GM19043 (cell line): ENCODE measurements at regions not wholly inside any gene's neighbourhood (a gene's known extent, or its start where the extent isn't known, plus 50 kb on each side); places are given as distances from the start of the nearest gene placed in this dataset.

Source experiments
- ATAC-seq: cut with Tn5 transposase; IDR thresholded peaks from one replicate; pipeline ENCODE4 v1.9.1; 2021; ENCODE audit warnings: low read depth; ENCODE audit not compliant: unreplicated experiment

GRCh38 chr4:59571805-59572430 is 1628.2 kb upstream of the ADGRL3 start:
- no peak for ATAC-seq

GRCh38 chr4:59583845-59584568 is 1616.1 kb upstream of the ADGRL3 start:
- no peak for ATAC-seq

GRCh38 chr4:59597536-59598329 is 1602.4 kb upstream of the ADGRL3 start:
- no peak for ATAC-seq

- no peak for ATAC-seq
These were observed 1601.9 kb upstream of the ADGRL3 start for GRCh38 chr4:59598330-59598618.

- ATAC-seq, result no peak
These were observed 1591.7 kb upstream of the ADGRL3 start for GRCh38 chr4:59608466-59608865.

- no peak for ATAC-seq
These were observed 1587.9 kb upstream of the ADGRL3 start for GRCh38 chr4:59612235-59612634.

GRCh38 chr4:59615316-59615715 is 1584.8 kb upstream of the ADGRL3 start:
- ATAC-seq, result no peak

- ATAC-seq, result no peak
These were observed 1570.8 kb upstream of the ADGRL3 start for GRCh38 chr4:59629348-59629747.

- ATAC-seq, result no peak
These were observed 1569.9 kb upstream of the ADGRL3 start for GRCh38 chr4:59630235-59630634.

- ATAC-seq, result no peak
These were observed 1569.2 kb upstream of the ADGRL3 start for GRCh38 chr4:59630922-59631321.

- ATAC-seq, result no peak
These were observed 1562.5 kb upstream of the ADGRL3 start for GRCh38 chr4:59637596-59637995.

GRCh38 chr4:59643682-59644081 is 1556.4 kb upstream of the ADGRL3 start:
- no peak for ATAC-seq

GRCh38 chr4:59644765-59645164 is 1555.4 kb upstream of the ADGRL3 start:
- no peak for ATAC-seq

GRCh38 chr4:59646082-59646481 is 1554.0 kb upstream of the ADGRL3 start:
- no peak for ATAC-seq

- ATAC-seq, result no peak
These were observed 1553.1 kb upstream of the ADGRL3 start for GRCh38 chr4:59647011-59647410.

- ATAC-seq, result no peak
These were observed 1552.6 kb upstream of the ADGRL3 start for GRCh38 chr4:59647500-59647899.

GRCh38 chr4:59650861-59651260 is 1549.3 kb upstream of the ADGRL3 start:
- ATAC-seq, result no peak

GRCh38 chr4:59655996-59656395 is 1544.1 kb upstream of the ADGRL3 start:
- no peak for ATAC-seq

- no peak for ATAC-seq
These were observed 1535.4 kb upstream of the ADGRL3 start for GRCh38 chr4:59664771-59665170.

GRCh38 chr4:59666645-59667044 is 1533.5 kb upstream of the ADGRL3 start:
- no peak for ATAC-seq

GRCh38 chr4:59671037-59671436 is 1529.1 kb upstream of the ADGRL3 start:
- no peak for ATAC-seq

- ATAC-seq, result no peak
These were observed 1523.7 kb upstream of the ADGRL3 start for GRCh38 chr4:59676389-59676788.
